NCI-H2081 treated with DMSO at 0.1 percent for 48 hours (cell line): ENCODE measurements at regions not wholly inside any gene's neighbourhood (a gene's known extent, or its start where the extent isn't known, plus 50 kb on each side); places are given as distances from the start of the nearest gene placed in this dataset.

Experiments
- DNase-seq: peaks from one replicate; lab custom pipeline; 2025; lab: John Stamatoyannopoulos, UW

- DNase-seq, result no peak
Observed at GRCh38 chr14:32004300-32004699, 72.8 kb upstream of the ARHGAP5 start.

- no peak for DNase-seq
Observed at GRCh38 chr14:32005628-32006027, 71.5 kb upstream of the ARHGAP5 start.

GRCh38 chr14:32006263-32007110 is 70.6 kb upstream of the ARHGAP5 start:
- no peak for DNase-seq

- DNase-seq, result no peak
Observed at GRCh38 chr14:32007755-32008362, 69.2 kb upstream of the ARHGAP5 start.

- DNase-seq, result no peak
Observed at GRCh38 chr14:32008602-32009193, 68.4 kb upstream of the ARHGAP5 start.

GRCh38 chr14:32009221-32009975 is 67.7 kb upstream of the ARHGAP5 start:
- DNase-seq, result no peak

- DNase-seq, result no peak
Observed at GRCh38 chr14:32009976-32010581, 67.0 kb upstream of the ARHGAP5 start.

- no peak for DNase-seq
Observed at GRCh38 chr14:32010604-32011125, 66.4 kb upstream of the ARHGAP5 start.

- no peak for DNase-seq
Observed at GRCh38 chr14:32011225-32011624, 65.9 kb upstream of the ARHGAP5 start.

- DNase-seq, result no peak
Observed at GRCh38 chr14:32012062-32012461, 65.0 kb upstream of the ARHGAP5 start.

- no peak for DNase-seq
Observed at GRCh38 chr14:32012571-32012970, 64.5 kb upstream of the ARHGAP5 start.

GRCh38 chr14:32013083-32013482 is 64.0 kb upstream of the ARHGAP5 start:
- no peak for DNase-seq

GRCh38 chr14:32014057-32014456 is 63.0 kb upstream of the ARHGAP5 start:
- no peak for DNase-seq

- DNase-seq, result no peak
Observed at GRCh38 chr14:32014498-32014897, 62.6 kb upstream of the ARHGAP5 start.

GRCh38 chr14:32015166-32015565 is 61.9 kb upstream of the ARHGAP5 start:
- no peak for DNase-seq

- DNase-seq, result no peak
Observed at GRCh38 chr14:32017587-32017986, 59.5 kb upstream of the ARHGAP5 start.

GRCh38 chr14:32018391-32019092 is 58.6 kb upstream of the ARHGAP5 start:
- DNase-seq, result no peak

GRCh38 chr14:32019276-32019675 is 57.8 kb upstream of the ARHGAP5 start:
- DNase-seq, result no peak

GRCh38 chr14:32020882-32021281 is 56.2 kb upstream of the ARHGAP5 start:
- no peak for DNase-seq

GRCh38 chr14:32021341-32021740 is 55.8 kb upstream of the ARHGAP5 start:
- DNase-seq, result no peak

GRCh38 chr14:32022525-32022924 is 54.6 kb upstream of the ARHGAP5 start:
- no peak for DNase-seq
